ENCODE measurements at regions not wholly inside any gene's neighbourhood (a gene's known extent, or its start where the extent isn't known, plus 50 kb on each side); places are given as distances from the start of the nearest gene placed in this dataset.

DNA sequence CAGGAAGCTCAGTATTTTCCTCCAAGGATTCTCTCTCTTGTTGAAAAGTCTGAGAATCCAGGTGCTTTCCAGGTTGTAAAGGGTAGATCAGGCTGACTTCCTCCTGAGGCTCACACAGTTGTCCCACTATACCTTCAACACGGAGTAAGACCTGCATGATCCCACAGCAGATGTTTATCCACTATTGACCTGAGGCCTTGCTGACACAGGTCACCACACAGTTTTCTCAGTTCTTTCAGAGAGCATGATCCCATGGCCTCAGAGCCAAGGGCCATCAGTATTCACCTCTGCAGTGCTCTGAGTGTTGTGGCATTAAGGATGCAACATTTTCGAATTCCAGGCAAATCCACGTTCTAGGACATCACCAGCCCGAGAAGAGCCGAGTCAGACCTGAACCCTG is 60.5 kb upstream of the ABCD3 start:
- TF ChIP-seq CTCF (IDR thresholded peaks at IDR 0.05) = no peak
- no peak for TF ChIP-seq POLR2A (IDR thresholded peaks at IDR 0.05; ENCODE audit: low read depth)

Measured in esophagus muscularis mucosa (tissue), 3 donors.